ENCODE measurements at regions not wholly inside any gene's neighbourhood (a gene's known extent, or its start where the extent isn't known, plus 50 kb on each side); places are given as distances from the start of the nearest gene placed in this dataset.

DNA sequence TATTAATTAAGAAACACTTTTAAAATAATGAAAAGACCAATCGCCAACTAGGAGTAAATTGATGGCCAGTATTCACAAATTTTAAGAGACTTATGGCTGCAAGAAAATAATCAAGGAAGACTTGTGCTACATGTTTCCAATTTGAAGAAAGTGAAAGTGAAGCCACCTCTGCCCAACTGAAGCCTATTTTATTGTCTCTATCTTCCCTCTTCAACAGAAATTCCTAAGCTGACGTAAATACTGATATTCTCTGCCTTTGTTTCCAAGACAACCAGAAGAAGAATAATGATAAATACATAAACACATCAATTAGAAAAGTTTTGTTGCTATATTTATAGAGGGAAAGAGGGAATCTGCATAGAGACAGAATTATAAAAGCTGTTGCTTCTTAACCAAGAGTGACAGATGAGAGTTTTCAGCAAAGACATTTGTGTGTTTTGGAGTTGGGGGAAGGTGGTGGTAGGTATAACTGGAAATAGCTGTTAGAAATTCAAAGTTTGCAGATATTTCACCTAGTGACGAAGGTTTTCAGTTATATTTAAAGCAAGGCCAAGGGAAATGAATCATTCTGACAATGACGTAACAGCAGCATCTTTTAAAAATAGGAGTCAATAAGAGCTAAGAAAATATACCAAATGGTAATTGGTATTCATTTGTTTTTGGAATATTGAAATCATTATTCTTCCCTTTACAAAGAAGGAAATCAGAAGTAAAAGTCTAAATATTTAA is 576.6 kb upstream of the SORCS1 start:
- no peak for TF ChIP-seq CTCF (IDR thresholded peaks at IDR 0.05; ENCODE audit: low read depth, low read length, missing input control)
- TF ChIP-seq YY1 (IDR thresholded peaks at IDR 0.05): no peak
- TF ChIP-seq RAD21 (IDR thresholded peaks at IDR 0.05): no peak
- no peak for TF ChIP-seq MAX (IDR thresholded peaks at IDR 0.05)
- no peak for TF ChIP-seq RXRA (IDR thresholded peaks at IDR 0.05)
- no peak for TF ChIP-seq TAF1 (conservative IDR thresholded peaks at IDR 0.05)

Measured in liver (tissue), 3 donors.